HepG2 (cell line): ENCODE measurements at regions not wholly inside any gene's neighbourhood (a gene's known extent, or its start where the extent isn't known, plus 50 kb on each side); places are given as distances from the start of the nearest gene placed in this dataset.

Experiments
- ATAC-seq: fragments of 200-7000 bp; cut with Tn5 transposase; 3 replicates; pipeline ENCODE4 v1.9.1; 2020; ENCODE audit warnings: mild to moderate bottlenecking, moderate library complexity
- BruUV-seq: library from RNA; stranded (reverse); fragments of 400-500 nt; replicated peaks from 2 replicates; lab custom pipeline; 2021; lab: Mats Ljungman, UMichigan
- CTCF ChIA-PET: fragments of 300-600 bp; formaldehyde crosslinking; extraction: SDS; loops from one replicate; lab custom pipeline; 2021; ENCODE audit warnings: low total read pairs, inconsistent platforms, low intra/inter-chr PET ratio; lab: Yijun Ruan, JAX
- POLR2A ChIA-PET: fragments of 350-600 bp; sonication (Branson Sonifier 250); formaldehyde crosslinking; loops from one replicate; lab custom pipeline; 2020; ENCODE audit warnings: antibody characterized with exemption, inconsistent platforms; lab: Yijun Ruan, JAX
- DNase-seq: peaks from one replicate; pipeline ENCODE4 v3.0.0-alpha.2; 2015; ENCODE audit warnings: low spot score
- FAIRE-seq: peaks from 3 replicates; lab custom pipeline; 2011; peaks lifted over from hg19 to GRCh38; lab: Jason Lieb, UNC
- H2AFZ ChIP-seq: one replicate; pipeline ENCODE4 v1.6.1; 2011; ENCODE audit warnings: low read length, inconsistent platforms
- H3K27ac ChIP-seq: fragments of 300-600 bp; 3 replicates; pipeline ENCODE4 v1.8.0; 2011; ENCODE audit warnings: mixed run types, mild to moderate bottlenecking, mixed read lengths, low read length, inconsistent platforms; ENCODE audit not compliant: insufficient read depth; ENCODE audit errors: extremely low read length
- H3K27me3 ChIP-seq, 2 experiments: fragments of 200-600 bp in 1 of 2; 2 replicates in 1 of 2; 3 replicates in 1 of 2; pipeline versions ENCODE4 v1.6.0 to v1.8.0; 2011; ENCODE audit warnings: low read length in 2 of 2, mild to moderate bottlenecking in 2 of 2, moderate library complexity in 2 of 2, inconsistent platforms in 1 of 2; ENCODE audit not compliant: insufficient read depth in 2 of 2, control insufficient read depth in 1 of 2
- H3K36me3 ChIP-seq, 2 experiments: fragments of 200-600 bp in 1 of 2; replicated peaks in 1 of 2; 2 replicates in 1 of 2; 3 replicates in 1 of 2; pipeline versions ENCODE4 v1.5.1 to v1.8.0; 2011; ENCODE audit warnings: low read length in 2 of 2, inconsistent platforms in 1 of 2; ENCODE audit not compliant: insufficient read depth in 2 of 2, control insufficient read depth in 1 of 2
- H3K4me1 ChIP-seq: 2 replicates; pipeline ENCODE4 v1.5.1; 2012; ENCODE audit warnings: low read length, inconsistent platforms; ENCODE audit not compliant: insufficient read depth
- H3K4me2 ChIP-seq: 2 replicates; pipeline ENCODE4 v1.6.0; 2011; ENCODE audit warnings: low read depth, low read length, inconsistent platforms
- H3K4me3 ChIP-seq, 3 experiments: fragments of 200-600 bp in 1 of 3; sonication (generic), shearing (Covaris generic) in 1 of 3; replicated peaks in 1 of 3; 2 replicates each; pipeline ENCODE4 v1.5.1; 2011 to 2016; ENCODE audit warnings: low read length in 3 of 3, inconsistent platforms in 2 of 3, low read depth in 2 of 3, mild to moderate bottlenecking in 2 of 3, control low read depth in 1 of 3, mixed read lengths in 1 of 3; ENCODE audit not compliant: insufficient read depth in 1 of 3
- H3K79me2 ChIP-seq: one replicate; pipeline ENCODE4 v1.6.1; 2011; ENCODE audit warnings: low read length, inconsistent platforms; ENCODE audit not compliant: insufficient read depth
- H3K9ac ChIP-seq: 2 replicates; pipeline ENCODE4 v1.6.0; 2011; ENCODE audit warnings: mild to moderate bottlenecking, low read depth, low read length, inconsistent platforms; ENCODE audit not compliant: insufficient read depth
- H3K9me3 ChIP-seq: 2 replicates; pipeline ENCODE4 v1.5.1; 2012; ENCODE audit warnings: mild to moderate bottlenecking, low read length
- H4K20me1 ChIP-seq: 2 replicates; pipeline ENCODE4 v1.6.0; 2011; ENCODE audit warnings: inconsistent platforms, mild to moderate bottlenecking, low read length, moderate library complexity; ENCODE audit not compliant: insufficient read depth
- CREB1 ChIP-seq, 2 experiments: fragments of 450-650 bp in 1 of 2; IDR thresholded peaks; 2 replicates each; pipeline ENCODE4 v1.6.1; 2016 to 2017; ENCODE audit warnings: control low read depth in 1 of 2, mild to moderate bottlenecking in 1 of 2, missing compliant biosample characterization in 1 of 2, missing genetic modification characterization in 1 of 2
- HMG20B ChIP-seq: conservative IDR thresholded peaks from 2 replicates; pipeline ENCODE4 v1.6.1; 2016; ENCODE audit warnings: missing genetic modification reagents, missing compliant biosample characterization
- HNRNPUL1 ChIP-seq: fragments of 200-400 bp; formaldehyde crosslinking; IDR thresholded peaks from 2 replicates; pipeline ENCODE4 v1.6.1; 2017; ENCODE audit warnings: low read depth, mild to moderate bottlenecking, low read length, moderate library complexity
- IRF9 ChIP-seq: sonication (generic); formaldehyde crosslinking; IDR thresholded peaks from 2 replicates; pipeline ENCODE4 v1.8.0; 2022; ENCODE audit warnings: missing genetic modification reagents, mild to moderate bottlenecking, borderline replicate concordance
- SMYD3 ChIP-seq: sonication (generic); formaldehyde crosslinking; IDR thresholded peaks from 2 replicates; pipeline ENCODE4 v1.8.1; 2023; ENCODE audit warnings: mild to moderate bottlenecking, missing genetic modification reagents
- SNRNP70 ChIP-seq: fragments of 200-400 bp; formaldehyde crosslinking; IDR thresholded peaks from 2 replicates; pipeline ENCODE4 v1.6.1; 2017; ENCODE audit warnings: mild to moderate bottlenecking, low read depth, low read length, moderate library complexity
- TCF7 ChIP-seq: sonication (generic); IDR thresholded peaks from 2 replicates; pipeline ENCODE4 v1.6.1; 2016; ENCODE audit warnings: antibody characterized with exemption, low read depth
- YEATS4 ChIP-seq: sonication (generic); formaldehyde crosslinking; IDR thresholded peaks from 2 replicates; pipeline ENCODE4 v1.4.0; 2020; ENCODE audit warnings: missing genetic modification reagents, borderline replicate concordance
- ZNF160 ChIP-seq: sonication (generic); formaldehyde crosslinking; IDR thresholded peaks from 2 replicates; pipeline ENCODE4 v1.8.0; 2022; ENCODE audit warnings: mild to moderate bottlenecking, inconsistent platforms, missing genetic modification reagents
- ZNF512B ChIP-seq: sonication (generic); formaldehyde crosslinking; IDR thresholded peaks from 2 replicates; pipeline ENCODE4 v1.5.1; 2020; ENCODE audit warnings: missing genetic modification reagents, mild to moderate bottlenecking, borderline replicate concordance
- WGBS: methylation state at CpG from one replicate; pipeline ENCODE4 v1.1.6; 2017; ENCODE audit warnings: low lambda C conversion rate; 5-methylcytosine and 5-hydroxymethylcytosine counted together
- in situ Hi-C: cut with HindIII; loops from 2 replicates; pipeline ENCODE4 v1.10.0; 2017; ENCODE audit warnings: low pct_unique_long_range_greater_than_20kb; ENCODE audit not compliant: extremely low pct_ligation_motif_present
- intact Hi-C: fragments of 100-400 bp; cut with micrococcal nuclease; formaldehyde crosslinking; loops from one replicate; pipeline ENCODE4 v1.10.0; 2022; ENCODE audit not compliant: unreplicated experiment

GRCh38 chr5:4164167-4164566 is 568.5 kb downstream of the IRX1 start:
- DNase-seq (no peak), ATAC-seq (no peak)
- H3K4me2 ChIP-seq: no peak overlapping the region
- no peaks in the 10 kb centered on the region for H3K27me3 ChIP-seq
- H3K4me3 ChIP-seq: no peak overlapping the region
- no peak overlapping the region for H2AFZ ChIP-seq
- no TSS peak for BruUV-seq
- 6% methylated on average over 6 of the region's 6 CpGs for WGBS
- CTCF ChIA-PET: no interaction called here
- in situ Hi-C loops: no loop called here
- H3K9me3 ChIP-seq: peaks cover 60% of the 10 kb centered on the region
- no peak for TF ChIP-seq TCF7
- no peak for TF ChIP-seq IRF9 (CRISPR knock-in tag)
- TF ChIP-seq SMYD3 (CRISPR knock-in tag): no peak
- TF ChIP-seq CREB1 (IDR thresholded peaks at IDR 0.05): no peak
- TF ChIP-seq CREB1 (CRISPR knock-in tag; IDR thresholded peaks at IDR 0.05): no peak
- no peak for TF ChIP-seq HNRNPUL1
- TF ChIP-seq HMG20B: no peak
- no peak for TF ChIP-seq ZNF512B
- TF ChIP-seq SNRNP70: no peak
- no peak for TF ChIP-seq YEATS4 (CRISPR knock-in tag)
- TF ChIP-seq ZNF160: no peak
- TF ChIP-seq, all 625 proteins: peak for 0
- H3K36me3 ChIP-seq: no peaks in the 10 kb centered on the region
- no peak overlapping the region for H3K27ac ChIP-seq
- H3K79me2 ChIP-seq: no peaks in the 10 kb centered on the region
- POLR2A ChIA-PET: no interaction called here
- no peak for FAIRE-seq
- no peak overlapping the region for H3K9ac ChIP-seq
- no peaks in the 10 kb centered on the region for H4K20me1 ChIP-seq
- intact Hi-C loops: no loop called here
- no peaks in the 10 kb centered on the region for H3K4me1 ChIP-seq
